Nephron progenitor cell (in vitro differentiated cells): ENCODE measurements at regions not wholly inside any gene's neighbourhood (a gene's known extent, or its start where the extent isn't known, plus 50 kb on each side); places are given as distances from the start of the nearest gene placed in this dataset.

Experiments used
- DNase-seq: peaks from one replicate; pipeline ENCODE4 v3.0.0; 2021
- H3K27ac Mint-ChIP-seq: 2 replicates; pipeline ENCODE4 v1.8.0; 2021; ENCODE audit warnings: mild to moderate bottlenecking, moderate library complexity, mixed read lengths
- H3K27me3 Mint-ChIP-seq: 2 replicates; pipeline ENCODE4 v1.8.0; 2021; ENCODE audit warnings: mild to moderate bottlenecking, low read depth, mixed read lengths; ENCODE audit not compliant: poor library complexity
- H3K36me3 Mint-ChIP-seq: 2 replicates; pipeline ENCODE4 v1.8.0; 2021; ENCODE audit warnings: low read depth, mixed read lengths
- H3K4me1 Mint-ChIP-seq: 2 replicates; pipeline ENCODE4 v1.8.0; 2021; ENCODE audit warnings: mixed read lengths
- H3K4me3 Mint-ChIP-seq: 2 replicates; pipeline ENCODE4 v1.8.0; 2021; ENCODE audit warnings: mild to moderate bottlenecking, moderate library complexity, mixed read lengths
- H3K9me3 Mint-ChIP-seq: 2 replicates; pipeline ENCODE4 v1.8.0; 2021; ENCODE audit warnings: mild to moderate bottlenecking, moderate library complexity, mixed read lengths
- CTCF ChIP-seq: fragments of 200-600 bp; sonication (generic); IDR thresholded peaks from 2 replicates; pipeline ENCODE4 v1.5.0; 2021; ENCODE audit warnings: antibody characterized with exemption

- Mint-ChIP-seq H3K36me3 (peaks cover 4% of the 10 kb centered on the region), H3K9me3 (peaks cover 8% of the 10 kb centered on the region), H3K4me1 (peaks cover 18% of the 10 kb centered on the region), H3K27ac (no peak overlapping the region), H3K27me3 (no peaks in the 10 kb centered on the region), H3K4me3 (no peak overlapping the region)
- no peak for TF ChIP-seq CTCF
- no peak for DNase-seq
These were observed 634.8 kb upstream of the ZEB2 start for GRCh38 chr2:145154731-145155130.

DNA sequence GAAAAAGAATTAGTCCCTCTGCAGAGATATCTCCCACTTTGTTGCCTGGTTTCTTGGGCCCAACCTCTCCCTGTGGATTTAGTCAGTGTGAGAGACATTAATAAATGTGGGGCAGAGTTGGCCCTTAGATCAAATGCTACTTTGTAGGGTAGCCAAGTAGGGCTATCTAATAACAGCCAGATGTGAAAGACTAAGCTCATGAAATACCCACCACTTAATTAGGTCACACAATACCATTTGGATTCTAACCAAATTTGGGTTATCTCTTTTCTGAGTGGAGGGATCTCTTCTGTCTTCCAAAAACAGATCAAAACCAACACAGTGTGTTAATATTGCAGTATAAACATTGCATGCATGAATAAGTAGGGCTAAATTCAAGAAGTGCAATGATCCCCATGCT, 626.8 kb upstream of the ZEB2 start:
- DNase-seq, result no peak
- no peak for TF ChIP-seq CTCF
- Mint-ChIP-seq H3K27me3 (no peaks in the 10 kb centered on the region), H3K4me1 (no peaks in the 10 kb centered on the region), H3K9me3 (no peaks in the 10 kb centered on the region), H3K4me3 (no peak overlapping the region), H3K27ac (no peak overlapping the region), H3K36me3 (no peaks in the 10 kb centered on the region)

- no peaks in the 10 kb centered on the region for H3K9me3 Mint-ChIP-seq
- no peak overlapping the region for H3K4me3 Mint-ChIP-seq
- no peaks in the 10 kb centered on the region for H3K4me1 Mint-ChIP-seq
- no peaks in the 10 kb centered on the region for H3K27me3 Mint-ChIP-seq
- H3K27ac Mint-ChIP-seq, result no peak overlapping the region
- TF ChIP-seq CTCF, result no peak
- H3K36me3 Mint-ChIP-seq, result no peaks in the 10 kb centered on the region
- DNase-seq, result no peak
These were observed 624.3 kb upstream of the ZEB2 start for GRCh38 chr2:145144131-145144728.

DNA sequence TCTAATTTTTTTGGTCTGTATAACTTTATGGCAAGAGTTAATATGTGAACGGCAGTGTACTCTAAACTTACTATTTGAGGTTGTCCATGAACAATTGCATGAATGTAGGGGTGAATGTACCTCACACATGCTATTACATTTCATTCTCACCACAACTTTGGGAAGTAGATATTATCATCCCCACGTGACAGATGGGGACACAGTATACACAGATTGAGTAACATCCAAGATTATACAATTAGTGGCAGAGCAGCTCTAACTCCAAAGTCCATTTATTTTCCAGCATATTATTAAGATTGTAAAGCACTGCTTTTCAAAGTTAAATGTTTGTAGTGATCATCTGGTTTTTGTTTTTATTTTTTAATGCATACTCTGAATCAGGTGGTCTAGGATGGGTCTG, 622.1 kb upstream of the ZEB2 start:
- no peaks in the 10 kb centered on the region for H3K4me1 Mint-ChIP-seq
- H3K36me3 Mint-ChIP-seq, result no peaks in the 10 kb centered on the region
- no peaks in the 10 kb centered on the region for H3K27me3 Mint-ChIP-seq

GRCh38 chr2:145140658-145141057, 620.7 kb upstream of the ZEB2 start:
- H3K27me3 Mint-ChIP-seq, result no peaks in the 10 kb centered on the region
- H3K9me3 Mint-ChIP-seq, result no peaks in the 10 kb centered on the region
- no peak for TF ChIP-seq CTCF
- no peak for DNase-seq
- no peaks in the 10 kb centered on the region for H3K36me3 Mint-ChIP-seq
- H3K27ac Mint-ChIP-seq, result no peak overlapping the region
- H3K4me3 Mint-ChIP-seq, result no peak overlapping the region
- H3K4me1 Mint-ChIP-seq, result no peaks in the 10 kb centered on the region

More for the DNA sequence above, 622.1 kb upstream of the ZEB2 start:
- Mint-ChIP-seq H3K27ac (no peak overlapping the region), H3K4me3 (no peak overlapping the region), H3K9me3 (no peaks in the 10 kb centered on the region)
- DNase-seq, result no peak
- no peak for TF ChIP-seq CTCF

- Mint-ChIP-seq H3K27me3 (no peaks in the 10 kb centered on the region), H3K4me3 (no peak overlapping the region), H3K27ac (no peak overlapping the region), H3K36me3 (no peaks in the 10 kb centered on the region), H3K4me1 (no peaks in the 10 kb centered on the region), H3K9me3 (no peaks in the 10 kb centered on the region)
- TF ChIP-seq CTCF, result no peak
- no peak for DNase-seq
These were observed 618.7 kb upstream of the ZEB2 start for GRCh38 chr2:145138626-145139025.
